ENCODE measurements at regions not wholly inside any gene's neighbourhood (a gene's known extent, or its start where the extent isn't known, plus 50 kb on each side); places are given as distances from the start of the nearest gene placed in this dataset.
"Not testable (repeated sequence)": the region's sequence is repeated elsewhere in the genome, so short reads cannot be mapped to it uniquely, and the experiment has no call there.

DNA sequence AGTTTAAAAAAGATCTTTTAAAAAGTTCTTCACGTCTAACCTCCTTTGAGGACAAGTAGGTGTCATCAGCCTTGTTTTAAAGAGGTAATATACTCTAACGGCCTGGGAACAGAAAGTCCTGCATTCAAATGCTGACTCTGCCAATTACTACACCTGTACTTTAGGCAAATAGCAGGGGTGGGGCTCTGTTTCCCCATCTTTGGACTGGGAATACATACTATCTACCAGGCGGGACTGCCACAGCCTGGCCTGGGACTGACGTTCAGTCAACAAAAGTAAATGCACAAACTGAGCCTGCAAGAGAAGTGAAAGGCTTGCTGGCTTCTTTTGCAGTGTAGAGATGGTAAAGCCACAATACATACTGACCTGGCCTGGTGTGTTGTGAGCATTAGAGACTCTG is 107.6 kb upstream of the SPATA12 start:
- Histone ChIP-seq H3K4me3 (no peak overlapping the region), H3K27me3 (ENCODE audit: insufficient read depth in 3 of 3, low read length in 2 of 3) (no peaks in the 10 kb centered on the region), H3K4me1 (no peaks in the 10 kb centered on the region), H3K36me3 (ENCODE audit: insufficient read depth in 1 of 2, low read depth in 1 of 2) (no peaks in the 10 kb centered on the region), H3K27ac (no peak overlapping the region), H3K9me3 (no peaks in the 10 kb centered on the region)
- intact Hi-C loops (cut with DNase I) = loop anchor here in 1 of 2 donors (10.0 kb wide), 1 partner anchor 128 kb away; no protein-coding TSS in a partner anchor
- DNase-seq = no peak
- TF ChIP-seq CTCF (IDR thresholded peaks at IDR 0.05) = no peak
- 72 to 90% (median 77%) methylated on average over 4 of the region's 4 CpGs for WGBS, 3 donors
- ATAC-seq = no peak

- H3K27ac ChIP-seq = no peak overlapping the region
- no peak for DNase-seq
- H3K9me3 ChIP-seq = no peaks in the 10 kb centered on the region
- H3K4me1 ChIP-seq = no peaks in the 10 kb centered on the region
- no peak overlapping the region for H3K4me3 ChIP-seq
- H3K36me3 ChIP-seq (ENCODE audit: insufficient read depth in 1 of 2, low read depth in 1 of 2) = no peaks in the 10 kb centered on the region
- H3K27me3 ChIP-seq (ENCODE audit: insufficient read depth in 3 of 3, low read length in 2 of 3) = no peaks in the 10 kb centered on the region
- intact Hi-C loops (cut with DNase I) = loop anchor here in 1 of 2 donors (10.0 kb wide), 1 partner anchor 127 kb away; no protein-coding TSS in a partner anchor
- TF ChIP-seq CTCF (IDR thresholded peaks at IDR 0.05) = no peak
- WGBS, 3 donors = 42 to 70% (median 59%) methylated on average over 1 of the region's 1 CpG
- no peak for ATAC-seq
These were observed 108.4 kb upstream of the SPATA12 start for GRCh38 chr3:56952061-56952460.

DNA sequence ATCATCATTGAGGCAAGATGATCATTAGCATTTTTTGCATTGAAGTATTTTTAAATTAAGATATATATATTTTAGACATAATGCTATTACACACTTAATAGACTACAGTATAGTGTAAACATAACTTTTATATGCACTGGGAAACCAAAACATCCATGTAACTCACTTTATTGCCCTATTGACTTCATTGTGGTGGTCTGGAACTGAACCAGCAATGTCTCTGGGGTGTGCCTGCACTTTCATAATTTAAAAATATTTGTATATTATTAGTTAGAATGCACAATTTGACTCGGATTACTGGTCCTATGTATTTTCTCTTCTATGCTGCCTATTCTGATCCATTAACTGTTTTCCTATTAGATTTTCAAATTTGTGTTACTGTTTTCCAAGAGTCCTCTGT is 109.1 kb upstream of the SPATA12 start:
- DNase-seq = no peak
- no peaks in the 10 kb centered on the region for H3K27me3 ChIP-seq (ENCODE audit: insufficient read depth in 3 of 3, low read length in 2 of 3)
- H3K27ac ChIP-seq = no peak overlapping the region
- TF ChIP-seq CTCF (IDR thresholded peaks at IDR 0.05) = no peak
- WGBS, 3 donors = 70 to 77% (median 74%) methylated on average over 1 of the region's 1 CpG
- no peaks in the 10 kb centered on the region for H3K4me1 ChIP-seq
- no peak overlapping the region for H3K4me3 ChIP-seq
- ATAC-seq = no peak
- intact Hi-C loops (cut with DNase I) = loop anchor here in 1 of 2 donors (10.0 kb wide), 1 partner anchor 127 kb away; no protein-coding TSS in a partner anchor
- H3K36me3 ChIP-seq (ENCODE audit: insufficient read depth in 1 of 2, low read depth in 1 of 2) = no peaks in the 10 kb centered on the region
- no peaks in the 10 kb centered on the region for H3K9me3 ChIP-seq

- H3K4me1 ChIP-seq; H3K27me3 ChIP-seq (ENCODE audit: insufficient read depth in 3 of 3, low read length in 2 of 3); DNase-seq; intact Hi-C loops (cut with DNase I); H3K27ac ChIP-seq; H3K9me3 ChIP-seq; H3K36me3 ChIP-seq (ENCODE audit: insufficient read depth in 1 of 2, low read depth in 1 of 2); ATAC-seq; H3K4me3 ChIP-seq: not testable (repeated sequence)
- WGBS, 3 donors = 73 to 98% (median 90%) methylated on average over 5 of the region's 5 CpGs
These were observed 115.1 kb upstream of the SPATA12 start for GRCh38 chr3:56945378-56945777.

GRCh38 chr3:56942523-56942922 is 117.9 kb upstream of the SPATA12 start:
- H3K4me1 ChIP-seq = no peaks in the 10 kb centered on the region
- no peak for TF ChIP-seq CTCF (IDR thresholded peaks at IDR 0.05)
- WGBS, 3 donors = 88 to 94% (median 93%) methylated on average over 2 of the region's 2 CpGs
- no peaks in the 10 kb centered on the region for H3K9me3 ChIP-seq
- ATAC-seq (no peak), DNase-seq (no peak)
- intact Hi-C loops (cut with DNase I) = loop anchor here in 1 of 2 donors (5.0 kb wide), 1 partner anchor 1135 kb away; no protein-coding TSS in a partner anchor
- H3K4me3 ChIP-seq = no peak overlapping the region
- no peaks in the 10 kb centered on the region for H3K27me3 ChIP-seq (ENCODE audit: insufficient read depth in 3 of 3, low read length in 2 of 3)
- no peaks in the 10 kb centered on the region for H3K36me3 ChIP-seq (ENCODE audit: insufficient read depth in 1 of 2, low read depth in 1 of 2)
- no peak overlapping the region for H3K27ac ChIP-seq
